IMR-90 (cell line): ENCODE measurements at regions not wholly inside any gene's neighbourhood (a gene's known extent, or its start where the extent isn't known, plus 50 kb on each side); places are given as distances from the start of the nearest gene placed in this dataset.

Experiments used
- ATAC-seq: fragments of 200-7000 bp; cut with Tn5 transposase; 2 replicates; pipeline ENCODE4 v1.9.1; 2020; ENCODE audit warnings: low read depth, mild to moderate bottlenecking, moderate library complexity
- BruUV-seq: library from RNA; stranded (reverse); fragments of 400-500 nt; replicated peaks from 2 replicates; lab custom pipeline; 2021; lab: Mats Ljungman, UMichigan
- CTCF ChIA-PET: fragments of 300-600 bp; formaldehyde crosslinking; extraction: SDS; loops from one replicate; lab custom pipeline; 2021; ENCODE audit warnings: antibody characterized with exemption; lab: Yijun Ruan, JAX
- POLR2A ChIA-PET: fragments of 300-600 bp; sonication (Branson Sonifier 250); formaldehyde crosslinking; loops from one replicate; lab custom pipeline; 2022; ENCODE audit warnings: antibody characterized with exemption; ENCODE audit not compliant: unreplicated experiment; lab: Charles Lee
- DNase-seq: peaks from one replicate; pipeline ENCODE4 v3.0.0; 2013
- H2AFZ ChIP-seq: replicated peaks from 2 replicates; pipeline ENCODE3; 2013; ENCODE audit warnings: low read length, mild to moderate bottlenecking; ENCODE audit not compliant: poor library complexity
- H2AK5ac ChIP-seq: 2 replicates; pipeline ENCODE4 v1.6.1; 2013; ENCODE audit warnings: low read depth, low read length, inconsistent platforms
- H2AK9ac ChIP-seq: replicated peaks from 2 replicates; pipeline ENCODE3; 2013; ENCODE audit warnings: mild to moderate bottlenecking, low read depth, low read length, moderate library complexity; ENCODE audit not compliant: poor library complexity
- H2BK120ac ChIP-seq: 2 replicates; pipeline ENCODE4 v1.6.1; 2013; ENCODE audit warnings: low read depth, low read length, inconsistent platforms
- H2BK15ac ChIP-seq: 3 replicates; pipeline ENCODE4 v1.6.1; 2013; ENCODE audit warnings: low read depth, low read length, inconsistent platforms
- H2BK20ac ChIP-seq: 2 replicates; pipeline ENCODE4 v1.6.1; 2013; ENCODE audit warnings: low read depth, mild to moderate bottlenecking, inconsistent platforms, low read length, moderate library complexity
- H2BK5ac ChIP-seq: 2 replicates; pipeline ENCODE4 v1.6.1; 2013; ENCODE audit warnings: mild to moderate bottlenecking, low read depth, low read length, inconsistent platforms; ENCODE audit not compliant: poor library complexity, severe bottlenecking
- H3K14ac ChIP-seq: replicated peaks from 2 replicates; pipeline ENCODE4 v1.6.1; 2013; ENCODE audit warnings: low read depth, low read length, inconsistent platforms
- H3K18ac ChIP-seq: 2 replicates; pipeline ENCODE4 v1.6.1; 2013; ENCODE audit warnings: low read depth, low read length, control low read depth
- H3K23ac ChIP-seq: 2 replicates; pipeline ENCODE4 v1.6.1; 2013; ENCODE audit warnings: low read depth, low read length, inconsistent platforms
- H3K27ac ChIP-seq: 2 replicates; pipeline ENCODE4 v1.5.1; 2013; ENCODE audit warnings: mild to moderate bottlenecking, control low read depth, low read length; ENCODE audit not compliant: insufficient read depth
- H3K27me3 ChIP-seq: 2 replicates; pipeline ENCODE4 v1.6.1; 2013; ENCODE audit warnings: low read length; ENCODE audit not compliant: control insufficient read depth, insufficient read depth
- H3K36me3 ChIP-seq: 2 replicates; pipeline ENCODE4 v1.6.1; 2013; ENCODE audit warnings: low read length, mixed read lengths; ENCODE audit not compliant: control insufficient read depth, insufficient read depth
- H3K4ac ChIP-seq: 2 replicates; pipeline ENCODE4 v1.6.1; 2013; ENCODE audit warnings: low read depth, low read length, inconsistent platforms
- H3K4me1 ChIP-seq: 2 replicates; pipeline ENCODE4 v1.6.1; 2013; ENCODE audit warnings: low read length, mixed read lengths; ENCODE audit not compliant: control insufficient read depth, insufficient read depth
- H3K4me2 ChIP-seq: 2 replicates; pipeline ENCODE4 v1.6.1; 2013; ENCODE audit warnings: low read depth, mild to moderate bottlenecking, control low read depth, low read length, moderate library complexity
- H3K4me3 ChIP-seq: 2 replicates; pipeline ENCODE4 v1.5.1; 2013; ENCODE audit warnings: low read depth, mild to moderate bottlenecking, control low read depth, low read length, moderate library complexity; ENCODE audit not compliant: insufficient read depth
- H3K56ac ChIP-seq: 2 replicates; pipeline ENCODE4 v1.6.1; 2013; ENCODE audit warnings: low read length, inconsistent platforms; ENCODE audit not compliant: insufficient read depth; ENCODE audit errors: extremely low read depth
- H3K79me1 ChIP-seq, 2 experiments: 2 replicates each; pipeline ENCODE4 v1.6.1; 2013; ENCODE audit warnings: low read length in 2 of 2, inconsistent platforms in 1 of 2, low read depth in 1 of 2
- H3K9ac ChIP-seq: 2 replicates; pipeline ENCODE4 v1.6.1; 2013; ENCODE audit warnings: low read depth, low read length, control low read depth
- H3K9me1 ChIP-seq: 2 replicates; pipeline ENCODE4 v1.6.1; 2013; ENCODE audit warnings: low read length, inconsistent platforms; ENCODE audit not compliant: insufficient read depth
- H3K9me3 ChIP-seq: 2 replicates; pipeline ENCODE4 v1.6.1; 2013; ENCODE audit warnings: low read length; ENCODE audit not compliant: control insufficient read depth, insufficient read depth
- H4K20me1 ChIP-seq: 2 replicates; pipeline ENCODE4 v1.6.1; 2013; ENCODE audit warnings: low read length, inconsistent platforms; ENCODE audit not compliant: insufficient read depth
- H4K5ac ChIP-seq: 2 replicates; pipeline ENCODE4 v1.6.1; 2013; ENCODE audit warnings: mild to moderate bottlenecking, low read depth, low read length, control low read depth
- H4K8ac ChIP-seq, 2 experiments: 2 replicates each; pipeline ENCODE4 v1.6.1; 2013; ENCODE audit warnings: low read depth in 2 of 2, low read length in 2 of 2, control low read depth in 1 of 2, inconsistent platforms in 1 of 2
- H4K91ac ChIP-seq: 2 replicates; pipeline ENCODE4 v1.6.1; 2013; ENCODE audit warnings: low read depth, low read length, inconsistent platforms; ENCODE audit not compliant: insufficient read depth
- BHLHE40 ChIP-seq: fragments of 150-350 bp; IDR thresholded peaks from 2 replicates; pipeline ENCODE4 v1.6.1; 2016; ENCODE audit warnings: mild to moderate bottlenecking, low read depth, low read length
- CEBPB ChIP-seq: IDR thresholded peaks from 2 replicates; pipeline ENCODE4 v1.6.1; 2012; ENCODE audit warnings: low read depth, low read length, improper control_type of control experiment
- CHD1 ChIP-seq: IDR thresholded peaks from 2 replicates; pipeline ENCODE4 v1.6.1; 2012; ENCODE audit warnings: low read depth, low read length, improper control_type of control experiment
- FOS ChIP-seq: fragments of 150-350 bp; IDR thresholded peaks from 2 replicates; pipeline ENCODE4 v1.6.1; 2016; ENCODE audit warnings: low read depth, low read length
- MAFK ChIP-seq: IDR thresholded peaks from 2 replicates; pipeline ENCODE4 v1.6.1; 2012; ENCODE audit warnings: low read depth, low read length, improper control_type of control experiment
- MAZ ChIP-seq: IDR thresholded peaks from 2 replicates; pipeline ENCODE4 v1.6.1; 2012; ENCODE audit warnings: low read depth, mild to moderate bottlenecking, low read length, improper control_type of control experiment, moderate library complexity, borderline replicate concordance
- MXI1 ChIP-seq: IDR thresholded peaks from 2 replicates; pipeline ENCODE4 v1.6.1; 2012; ENCODE audit warnings: low read depth, mild to moderate bottlenecking, low read length, moderate library complexity, borderline replicate concordance
- NFE2L2 ChIP-seq: fragments of 150-350 bp; IDR thresholded peaks from 2 replicates; pipeline ENCODE4 v1.6.1; 2016; ENCODE audit warnings: low read depth, mild to moderate bottlenecking, low read length
- POLR2A ChIP-seq: IDR thresholded peaks from 2 replicates; pipeline ENCODE4 v1.6.1; 2012; ENCODE audit warnings: mild to moderate bottlenecking, low read depth, low read length
- RAD21 ChIP-seq: IDR thresholded peaks from 2 replicates; pipeline ENCODE4 v1.6.1; 2012; ENCODE audit warnings: low read length, improper control_type of control experiment
- RCOR1 ChIP-seq: IDR thresholded peaks from 2 replicates; pipeline ENCODE4 v1.6.1; 2012; ENCODE audit warnings: mild to moderate bottlenecking, low read length, improper control_type of control experiment; ENCODE audit not compliant: insufficient replicate concordance
- RFX5 ChIP-seq: IDR thresholded peaks from 2 replicates; pipeline ENCODE4 v1.8.0; 2012; ENCODE audit warnings: low read depth, mild to moderate bottlenecking, low read length, moderate library complexity
- SMC3 ChIP-seq: fragments of 150-350 bp; IDR thresholded peaks from 2 replicates; pipeline ENCODE4 v1.6.1; 2016; ENCODE audit warnings: low read depth, mild to moderate bottlenecking, antibody characterized with exemption, low read length, moderate library complexity
- WGBS, 2 experiments: methylation state at CpG; one replicate each; pipeline versions ENCODE4 v1.1.5 to v1.1.7; 2013; ENCODE audit warnings: missing lambda C conversion rate in 2 of 2; ENCODE audit not compliant: insufficient read length in 1 of 2; ENCODE audit errors: extremely low coverage in 2 of 2; 5-methylcytosine and 5-hydroxymethylcytosine counted together
- dilution Hi-C: fragments of 300-500 bp; cut with HindIII; formaldehyde crosslinking; loops from one replicate; pipeline ENCODE4 v1.14.3; 2018; ENCODE audit warnings: low sequenced_read_pairs; ENCODE audit not compliant: unreplicated experiment
- in situ Hi-C: fragments of 300-500 bp; cut with MboI; formaldehyde crosslinking; loops from 3 replicates; pipeline ENCODE4 v1.14.3; 2019; ENCODE audit warnings: low sequenced_read_pairs, inconsistent platforms, mixed read lengths
- intact Hi-C: fragments of 100-400 bp; cut with micrococcal nuclease; formaldehyde crosslinking; loops from 2 replicates; pipeline ENCODE4 v1.10.0; 2022
- TF ChIP-seq, protein P1 (sequence below): conservative IDR thresholded peaks from 2 replicates; pipeline ENCODE4 v1.5.1; 2012; ENCODE audit warnings: mild to moderate bottlenecking, low read depth, low read length, improper control_type of control experiment
- TF ChIP-seq, protein P2 (sequence below): fragments of 150-350 bp; IDR thresholded peaks from 2 replicates; pipeline ENCODE4 v1.6.1; 2017; ENCODE audit warnings: mild to moderate bottlenecking, antibody characterized with exemption, low read length, low read depth
- TF ChIP-seq, protein P3 (sequence below): fragments of 150-350 bp; IDR thresholded peaks from 2 replicates; pipeline ENCODE4 v1.6.1; 2016; ENCODE audit warnings: low read depth, mild to moderate bottlenecking, low read length, moderate library complexity, borderline replicate concordance

DNA sequence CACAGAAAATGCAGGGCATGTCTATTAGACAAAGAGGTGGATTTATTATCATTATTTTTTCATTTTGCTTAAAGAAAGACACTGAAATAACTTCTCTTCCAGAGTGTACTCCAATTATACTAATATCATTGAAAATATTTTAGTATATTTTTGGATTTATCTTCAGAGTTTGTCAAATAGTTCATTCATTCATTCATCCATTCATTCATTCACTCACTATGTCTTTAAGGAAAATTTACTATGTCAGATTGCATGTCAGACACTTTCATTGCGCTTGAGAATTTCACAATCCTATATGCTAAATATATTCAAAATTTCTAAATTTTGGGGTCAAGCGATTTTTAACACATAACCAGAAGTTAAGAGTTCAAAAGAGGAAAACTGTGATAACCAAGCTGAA is 479.1 kb downstream of the ZEB2 start:
- Histone ChIP-seq H4K91ac (no peak overlapping the region), H3K14ac (no peak overlapping the region), H2BK20ac (no peak overlapping the region), H3K27ac (no peak overlapping the region), H3K18ac (no peak overlapping the region), H3K4ac (no peak overlapping the region), H2BK120ac (no peak overlapping the region), H3K4me2 (no peak overlapping the region), H2BK15ac (no peak overlapping the region), H3K9ac (no peak overlapping the region), H2AK9ac (no peak overlapping the region), H3K9me3 (no peaks in the 10 kb centered on the region), H3K23ac (no peak overlapping the region), H4K8ac (no peak overlapping the region), H4K5ac (no peak overlapping the region), H3K27me3 (no peaks in the 10 kb centered on the region), H2BK5ac (no peak overlapping the region), H4K20me1 (no peaks in the 10 kb centered on the region), H2AK5ac (no peak overlapping the region), H3K36me3 (no peaks in the 10 kb centered on the region), H3K4me3 (no peak overlapping the region), H3K79me1 (no peaks in the 10 kb centered on the region), H3K56ac (no peak overlapping the region), H3K9me1 (no peaks in the 10 kb centered on the region; the same call in 1 of the 2 replicates), H2AFZ (no peak overlapping the region), H3K4me1 (no peaks in the 10 kb centered on the region)
- no TSS peak for BruUV-seq
- WGBS, 2 experiments = no CpG with 5 or more reads among the region's 2 CpGs
- CTCF ChIA-PET = no interaction called here
- dilution Hi-C loops (no loop called here), intact Hi-C loops (no loop called here), in situ Hi-C loops (no loop called here)
- TF ChIP-seq NFE2L2 (no peak), FOS (no peak), BHLHE40 (no peak), MAFK (no peak), MAZ (no peak), CHD1 (no peak), RCOR1 (no peak), RAD21 (no peak), POLR2A (no peak), SMC3 (no peak), RFX5 (no peak), MXI1 (no peak), CEBPB (no peak)
- TF ChIP-seq, protein P1, sequence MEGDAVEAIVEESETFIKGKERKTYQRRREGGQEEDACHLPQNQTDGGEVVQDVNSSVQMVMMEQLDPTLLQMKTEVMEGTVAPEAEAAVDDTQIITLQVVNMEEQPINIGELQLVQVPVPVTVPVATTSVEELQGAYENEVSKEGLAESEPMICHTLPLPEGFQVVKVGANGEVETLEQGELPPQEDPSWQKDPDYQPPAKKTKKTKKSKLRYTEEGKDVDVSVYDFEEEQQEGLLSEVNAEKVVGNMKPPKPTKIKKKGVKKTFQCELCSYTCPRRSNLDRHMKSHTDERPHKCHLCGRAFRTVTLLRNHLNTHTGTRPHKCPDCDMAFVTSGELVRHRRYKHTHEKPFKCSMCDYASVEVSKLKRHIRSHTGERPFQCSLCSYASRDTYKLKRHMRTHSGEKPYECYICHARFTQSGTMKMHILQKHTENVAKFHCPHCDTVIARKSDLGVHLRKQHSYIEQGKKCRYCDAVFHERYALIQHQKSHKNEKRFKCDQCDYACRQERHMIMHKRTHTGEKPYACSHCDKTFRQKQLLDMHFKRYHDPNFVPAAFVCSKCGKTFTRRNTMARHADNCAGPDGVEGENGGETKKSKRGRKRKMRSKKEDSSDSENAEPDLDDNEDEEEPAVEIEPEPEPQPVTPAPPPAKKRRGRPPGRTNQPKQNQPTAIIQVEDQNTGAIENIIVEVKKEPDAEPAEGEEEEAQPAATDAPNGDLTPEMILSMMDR = no peak
- TF ChIP-seq, protein P2, sequence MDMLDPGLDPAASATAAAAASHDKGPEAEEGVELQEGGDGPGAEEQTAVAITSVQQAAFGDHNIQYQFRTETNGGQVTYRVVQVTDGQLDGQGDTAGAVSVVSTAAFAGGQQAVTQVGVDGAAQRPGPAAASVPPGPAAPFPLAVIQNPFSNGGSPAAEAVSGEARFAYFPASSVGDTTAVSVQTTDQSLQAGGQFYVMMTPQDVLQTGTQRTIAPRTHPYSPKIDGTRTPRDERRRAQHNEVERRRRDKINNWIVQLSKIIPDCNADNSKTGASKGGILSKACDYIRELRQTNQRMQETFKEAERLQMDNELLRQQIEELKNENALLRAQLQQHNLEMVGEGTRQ = no peak
- TF ChIP-seq, protein P3, sequence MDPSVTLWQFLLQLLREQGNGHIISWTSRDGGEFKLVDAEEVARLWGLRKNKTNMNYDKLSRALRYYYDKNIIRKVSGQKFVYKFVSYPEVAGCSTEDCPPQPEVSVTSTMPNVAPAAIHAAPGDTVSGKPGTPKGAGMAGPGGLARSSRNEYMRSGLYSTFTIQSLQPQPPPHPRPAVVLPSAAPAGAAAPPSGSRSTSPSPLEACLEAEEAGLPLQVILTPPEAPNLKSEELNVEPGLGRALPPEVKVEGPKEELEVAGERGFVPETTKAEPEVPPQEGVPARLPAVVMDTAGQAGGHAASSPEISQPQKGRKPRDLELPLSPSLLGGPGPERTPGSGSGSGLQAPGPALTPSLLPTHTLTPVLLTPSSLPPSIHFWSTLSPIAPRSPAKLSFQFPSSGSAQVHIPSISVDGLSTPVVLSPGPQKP = no peak
- ATAC-seq (no peak), DNase-seq (no peak)
- POLR2A ChIA-PET = no interaction called here
